ENCODE measurements at regions not wholly inside any gene's neighbourhood (a gene's known extent, or its start where the extent isn't known, plus 50 kb on each side); places are given as distances from the start of the nearest gene placed in this dataset.

DNA sequence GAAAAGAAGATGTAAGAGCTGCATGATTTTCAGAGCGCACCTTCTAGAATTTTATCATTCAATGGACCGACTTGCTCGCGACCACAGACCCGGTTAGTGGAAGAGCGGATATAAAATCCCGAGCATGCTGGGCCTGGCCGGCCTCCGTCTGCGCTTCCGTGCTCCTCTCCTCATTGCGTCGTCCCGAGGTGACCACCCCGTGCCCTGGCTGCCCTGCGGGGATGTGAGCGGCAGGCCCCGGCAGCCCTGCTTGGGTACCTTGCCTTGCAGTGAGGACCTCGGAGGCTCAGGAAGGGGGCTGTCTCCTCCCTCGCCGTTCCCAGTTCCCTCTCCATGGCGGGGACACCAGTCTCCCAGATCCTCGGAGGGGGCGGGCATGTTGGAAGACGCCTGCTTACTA is 330.9 kb upstream of the SHH start:
- TF ChIP-seq, protein P1, sequence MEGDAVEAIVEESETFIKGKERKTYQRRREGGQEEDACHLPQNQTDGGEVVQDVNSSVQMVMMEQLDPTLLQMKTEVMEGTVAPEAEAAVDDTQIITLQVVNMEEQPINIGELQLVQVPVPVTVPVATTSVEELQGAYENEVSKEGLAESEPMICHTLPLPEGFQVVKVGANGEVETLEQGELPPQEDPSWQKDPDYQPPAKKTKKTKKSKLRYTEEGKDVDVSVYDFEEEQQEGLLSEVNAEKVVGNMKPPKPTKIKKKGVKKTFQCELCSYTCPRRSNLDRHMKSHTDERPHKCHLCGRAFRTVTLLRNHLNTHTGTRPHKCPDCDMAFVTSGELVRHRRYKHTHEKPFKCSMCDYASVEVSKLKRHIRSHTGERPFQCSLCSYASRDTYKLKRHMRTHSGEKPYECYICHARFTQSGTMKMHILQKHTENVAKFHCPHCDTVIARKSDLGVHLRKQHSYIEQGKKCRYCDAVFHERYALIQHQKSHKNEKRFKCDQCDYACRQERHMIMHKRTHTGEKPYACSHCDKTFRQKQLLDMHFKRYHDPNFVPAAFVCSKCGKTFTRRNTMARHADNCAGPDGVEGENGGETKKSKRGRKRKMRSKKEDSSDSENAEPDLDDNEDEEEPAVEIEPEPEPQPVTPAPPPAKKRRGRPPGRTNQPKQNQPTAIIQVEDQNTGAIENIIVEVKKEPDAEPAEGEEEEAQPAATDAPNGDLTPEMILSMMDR (IDR thresholded peaks at IDR 0.05; ENCODE audit: poor library complexity), result no peak
- TF ChIP-seq EZH2 (IDR thresholded peaks at IDR 0.05; ENCODE audit: borderline replicate concordance), result no peak

Measured in hepatocyte (in vitro differentiated cells).